Osteocyte (in vitro differentiated cells): ENCODE measurements at regions not wholly inside any gene's neighbourhood (a gene's known extent, or its start where the extent isn't known, plus 50 kb on each side); places are given as distances from the start of the nearest gene placed in this dataset.

Source experiments
- DNase-seq: peaks from one replicate; pipeline ENCODE4 v3.0.0; 2021; ENCODE audit warnings: mixed read lengths; ENCODE audit not compliant: unreplicated experiment; ENCODE audit errors: extremely low spot score
- H3K27ac Mint-ChIP-seq: one replicate; pipeline ENCODE4 v1.8.0; 2021; ENCODE audit warnings: mild to moderate bottlenecking, mixed read lengths; ENCODE audit not compliant: unreplicated experiment
- H3K27me3 Mint-ChIP-seq: one replicate; pipeline ENCODE4 v1.8.0; 2021; ENCODE audit warnings: mixed read lengths; ENCODE audit not compliant: unreplicated experiment
- H3K36me3 Mint-ChIP-seq: one replicate; pipeline ENCODE4 v1.8.0; 2021; ENCODE audit warnings: mixed read lengths; ENCODE audit not compliant: unreplicated experiment
- H3K4me1 Mint-ChIP-seq: one replicate; pipeline ENCODE4 v1.8.0; 2021; ENCODE audit warnings: mixed read lengths; ENCODE audit not compliant: unreplicated experiment
- H3K4me3 Mint-ChIP-seq: one replicate; pipeline ENCODE4 v1.8.0; 2021; ENCODE audit warnings: mild to moderate bottlenecking, moderate library complexity, mixed read lengths; ENCODE audit not compliant: unreplicated experiment
- H3K9me3 Mint-ChIP-seq: one replicate; pipeline ENCODE4 v1.8.0; 2021; ENCODE audit warnings: mixed read lengths; ENCODE audit not compliant: unreplicated experiment
- CTCF ChIP-seq: fragments of 200-600 bp; sonication (generic); IDR thresholded peaks from 2 replicates; pipeline ENCODE4 v1.5.0; 2021; ENCODE audit warnings: antibody characterized with exemption, mild to moderate bottlenecking, moderate library complexity

GRCh38 chr7:19248115-19248514 lies 102.9 kb upstream of the FERD3L start:
- Mint-ChIP-seq H3K27me3 (no peaks in the 10 kb centered on the region), H3K4me3 (no peak overlapping the region)
- TF ChIP-seq CTCF = no peak

GRCh38 chr7:19247017-19247416 lies 101.8 kb upstream of the FERD3L start:
- Mint-ChIP-seq H3K36me3 (no peaks in the 10 kb centered on the region), H3K4me3 (no peak overlapping the region), H3K4me1 (peaks cover 36% of the 10 kb centered on the region), H3K27me3 (no peaks in the 10 kb centered on the region), H3K27ac (peak overlapping the region; percentile 42), H3K9me3 (peaks cover 5% of the 10 kb centered on the region)
- TF ChIP-seq CTCF = no peak
- DNase-seq = no peak

More at GRCh38 chr7:19248115-19248514, 102.9 kb upstream of the FERD3L start:
- peaks cover 36% of the 10 kb centered on the region for H3K4me1 Mint-ChIP-seq
- no peak for DNase-seq
- H3K27ac Mint-ChIP-seq = peak overlapping the region; percentile 94
- no peaks in the 10 kb centered on the region for H3K36me3 Mint-ChIP-seq
- H3K9me3 Mint-ChIP-seq = peaks cover 9% of the 10 kb centered on the region

GRCh38 chr7:19242246-19242645 lies 97.0 kb upstream of the FERD3L start:
- H3K36me3 Mint-ChIP-seq = peaks cover 9% of the 10 kb centered on the region
- TF ChIP-seq CTCF = no peak
- no peak for DNase-seq
- no peak overlapping the region for H3K27ac Mint-ChIP-seq
- H3K4me1 Mint-ChIP-seq = peaks cover 4% of the 10 kb centered on the region
- peaks cover 30% of the 10 kb centered on the region for H3K9me3 Mint-ChIP-seq
- H3K27me3 Mint-ChIP-seq = no peaks in the 10 kb centered on the region
- no peak overlapping the region for H3K4me3 Mint-ChIP-seq

GRCh38 chr7:19239951-19240350 lies 94.7 kb upstream of the FERD3L start:
- H3K27ac Mint-ChIP-seq = no peak overlapping the region
- no peak overlapping the region for H3K4me3 Mint-ChIP-seq
- H3K36me3 Mint-ChIP-seq = peaks cover 9% of the 10 kb centered on the region
- TF ChIP-seq CTCF = no peak
- peaks cover 1% of the 10 kb centered on the region for H3K4me1 Mint-ChIP-seq
- no peaks in the 10 kb centered on the region for H3K27me3 Mint-ChIP-seq
- no peak for DNase-seq
- H3K9me3 Mint-ChIP-seq = peaks cover 44% of the 10 kb centered on the region

- H3K36me3 Mint-ChIP-seq = peaks cover 1% of the 10 kb centered on the region
- H3K9me3 Mint-ChIP-seq = peaks cover 40% of the 10 kb centered on the region
- no peaks in the 10 kb centered on the region for H3K4me1 Mint-ChIP-seq
- H3K27me3 Mint-ChIP-seq = no peaks in the 10 kb centered on the region
- DNase-seq = no peak
- H3K27ac Mint-ChIP-seq = no peak overlapping the region
- TF ChIP-seq CTCF = no peak
- no peak overlapping the region for H3K4me3 Mint-ChIP-seq
These were observed 90.5 kb upstream of the FERD3L start for GRCh38 chr7:19235680-19236079.
